DOHH2 (cell line): ENCODE measurements at regions not wholly inside any gene's neighbourhood (a gene's known extent, or its start where the extent isn't known, plus 50 kb on each side); places are given as distances from the start of the nearest gene placed in this dataset.

Source experiments
- H3F3A ChIP-seq: fragments of 200-600 bp; sonication (generic), shearing (Covaris generic); 2 replicates; pipeline ENCODE4 v1.6.0; 2016; ENCODE audit warnings: antibody characterized with exemption, mild to moderate bottlenecking; ENCODE audit not compliant: control insufficient read depth, insufficient read depth
- H3K27ac ChIP-seq: fragments of 200-600 bp; sonication (generic); 2 replicates; pipeline ENCODE4 v1.5.1; 2014; ENCODE audit warnings: low read depth, mild to moderate bottlenecking, low read length, moderate library complexity
- H3K27me3 ChIP-seq: fragments of 200-600 bp; sonication (generic); 2 replicates; pipeline ENCODE4 v1.6.1; 2014; ENCODE audit warnings: mild to moderate bottlenecking, low read length, mixed read lengths; ENCODE audit not compliant: control insufficient read depth
- H3K36me3 ChIP-seq: fragments of 200-600 bp; sonication (generic); 2 replicates; pipeline ENCODE4 v1.6.1; 2014; ENCODE audit warnings: mild to moderate bottlenecking, low read length, moderate library complexity, mixed read lengths; ENCODE audit not compliant: control insufficient read depth
- H3K4me1 ChIP-seq: fragments of 200-600 bp; sonication (generic); 2 replicates; pipeline ENCODE4 v1.6.1; 2014; ENCODE audit warnings: mild to moderate bottlenecking, low read length, mixed read lengths; ENCODE audit not compliant: control insufficient read depth
- H3K4me2 ChIP-seq: fragments of 200-600 bp; sonication (generic); 2 replicates; pipeline ENCODE4 v1.6.0; 2014; ENCODE audit warnings: mild to moderate bottlenecking, low read length, moderate library complexity
- H3K4me3 ChIP-seq: fragments of 200-600 bp; sonication (generic); 2 replicates; pipeline ENCODE4 v1.5.1; 2014; ENCODE audit warnings: mild to moderate bottlenecking, low read length, mixed read lengths
- H3K79me2 ChIP-seq: fragments of 200-600 bp; sonication (generic); 2 replicates; pipeline ENCODE4 v1.6.1; 2014; ENCODE audit warnings: mild to moderate bottlenecking, low read length, mixed read lengths; ENCODE audit not compliant: control insufficient read depth
- H3K9me2 ChIP-seq: fragments of 200-600 bp; sonication (generic); replicated peaks from 2 replicates; pipeline ENCODE4 v1.6.1; 2014; ENCODE audit warnings: mild to moderate bottlenecking, low read length, mixed read lengths; ENCODE audit not compliant: control insufficient read depth
- H3K9me3 ChIP-seq: fragments of 200-600 bp; sonication (generic); 2 replicates; pipeline ENCODE4 v1.6.1; 2014; ENCODE audit warnings: antibody characterized with exemption, low read length, mixed read lengths; ENCODE audit not compliant: control insufficient read depth, insufficient read depth
- H4K20me1 ChIP-seq: fragments of 200-600 bp; sonication (generic); 2 replicates; pipeline ENCODE4 v1.6.0; 2014; ENCODE audit warnings: low read depth, mild to moderate bottlenecking, antibody characterized with exemption, low read length, moderate library complexity; ENCODE audit not compliant: control insufficient read depth, insufficient read depth
- EZH2phosphoT487 ChIP-seq: fragments of 200-600 bp; sonication (generic); IDR thresholded peaks from 2 replicates; pipeline ENCODE4 v1.6.1; 2017; ENCODE audit warnings: borderline replicate concordance, mild to moderate bottlenecking, antibody characterized with exemption, low read length, moderate library complexity, mixed read lengths
- TF ChIP-seq, protein P1 (sequence below): fragments of 200-600 bp; sonication (generic); IDR thresholded peaks from one replicate; pipeline ENCODE4 v1.5.1; 2014; ENCODE audit warnings: antibody characterized with exemption, mild to moderate bottlenecking, low read depth, low read length; ENCODE audit not compliant: poor library complexity, severe bottlenecking

- H3K4me3 ChIP-seq, result no peak overlapping the region
- H3F3A ChIP-seq, result no peaks in the 10 kb centered on the region
- H3K9me2 ChIP-seq, result no peaks in the 10 kb centered on the region
- H3K27ac ChIP-seq, result no peak overlapping the region
- no peaks in the 10 kb centered on the region for H4K20me1 ChIP-seq
- no peaks in the 10 kb centered on the region; the same call in 1 of the 2 replicates for H3K27me3 ChIP-seq
- H3K9me3 ChIP-seq, result no peaks in the 10 kb centered on the region
- no peak overlapping the region for H3K4me2 ChIP-seq
- no peaks in the 10 kb centered on the region for H3K4me1 ChIP-seq
- TF ChIP-seq, protein P1, sequence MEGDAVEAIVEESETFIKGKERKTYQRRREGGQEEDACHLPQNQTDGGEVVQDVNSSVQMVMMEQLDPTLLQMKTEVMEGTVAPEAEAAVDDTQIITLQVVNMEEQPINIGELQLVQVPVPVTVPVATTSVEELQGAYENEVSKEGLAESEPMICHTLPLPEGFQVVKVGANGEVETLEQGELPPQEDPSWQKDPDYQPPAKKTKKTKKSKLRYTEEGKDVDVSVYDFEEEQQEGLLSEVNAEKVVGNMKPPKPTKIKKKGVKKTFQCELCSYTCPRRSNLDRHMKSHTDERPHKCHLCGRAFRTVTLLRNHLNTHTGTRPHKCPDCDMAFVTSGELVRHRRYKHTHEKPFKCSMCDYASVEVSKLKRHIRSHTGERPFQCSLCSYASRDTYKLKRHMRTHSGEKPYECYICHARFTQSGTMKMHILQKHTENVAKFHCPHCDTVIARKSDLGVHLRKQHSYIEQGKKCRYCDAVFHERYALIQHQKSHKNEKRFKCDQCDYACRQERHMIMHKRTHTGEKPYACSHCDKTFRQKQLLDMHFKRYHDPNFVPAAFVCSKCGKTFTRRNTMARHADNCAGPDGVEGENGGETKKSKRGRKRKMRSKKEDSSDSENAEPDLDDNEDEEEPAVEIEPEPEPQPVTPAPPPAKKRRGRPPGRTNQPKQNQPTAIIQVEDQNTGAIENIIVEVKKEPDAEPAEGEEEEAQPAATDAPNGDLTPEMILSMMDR, result no peak
- TF ChIP-seq EZH2phosphoT487, result no peak
- H3K36me3 ChIP-seq, result no peaks in the 10 kb centered on the region
- no peaks in the 10 kb centered on the region for H3K79me2 ChIP-seq
Measured at GRCh38 chr5:159817262-159818029, 98.8 kb upstream of the ADRA1B start.

GRCh38 chr5:159819591-159820411 is 96.5 kb upstream of the ADRA1B start:
- H3K27me3 ChIP-seq, result peaks cover 8% of the 10 kb centered on the region; the same call in 1 of the 2 replicates
- H3K9me2 ChIP-seq, result no peaks in the 10 kb centered on the region
- H3K36me3 ChIP-seq, result no peaks in the 10 kb centered on the region
- H3F3A ChIP-seq, result no peaks in the 10 kb centered on the region
- TF ChIP-seq, protein P1, result no peak
- TF ChIP-seq EZH2phosphoT487, result no peak
- no peaks in the 10 kb centered on the region for H4K20me1 ChIP-seq
- H3K9me3 ChIP-seq, result no peaks in the 10 kb centered on the region
- H3K4me3 ChIP-seq, result no peak overlapping the region
- H3K27ac ChIP-seq, result no peak overlapping the region
- H3K79me2 ChIP-seq, result no peaks in the 10 kb centered on the region
- H3K4me1 ChIP-seq, result no peaks in the 10 kb centered on the region
- H3K4me2 ChIP-seq, result no peak overlapping the region

DNA sequence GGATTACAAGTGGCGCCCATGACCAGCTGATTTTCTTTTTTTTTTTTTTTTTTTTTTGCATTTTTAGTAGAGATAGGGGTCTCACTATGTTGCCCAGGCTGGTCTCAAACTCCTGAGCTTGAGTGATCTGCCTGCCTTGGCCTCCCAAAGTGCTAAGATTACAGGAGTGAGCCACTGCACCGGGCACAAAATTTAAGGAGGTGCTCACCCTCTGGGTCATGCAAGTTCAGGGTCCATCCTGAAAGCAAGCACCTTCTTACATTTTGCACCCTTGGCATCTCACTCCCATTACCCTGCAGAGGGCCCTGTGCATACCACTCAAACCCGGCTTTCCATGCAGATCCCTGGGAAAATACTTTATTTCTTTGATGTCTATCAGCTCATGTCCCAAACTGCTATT is 95.6 kb upstream of the ADRA1B start:
- Histone ChIP-seq H3K9me3 (no peaks in the 10 kb centered on the region), H3K36me3 (no peaks in the 10 kb centered on the region), H3K9me2 (no peaks in the 10 kb centered on the region), H4K20me1 (no peaks in the 10 kb centered on the region), H3K4me1 (no peaks in the 10 kb centered on the region), H3K27me3 (peaks cover 16% of the 10 kb centered on the region), H3K27ac (no peak overlapping the region), H3K4me2 (no peak overlapping the region), H3K4me3 (no peak overlapping the region), H3K79me2 (no peaks in the 10 kb centered on the region), H3F3A (no peaks in the 10 kb centered on the region)
- TF ChIP-seq, protein P1, result no peak
- TF ChIP-seq EZH2phosphoT487, result no peak
